ENCODE measurements at regions not wholly inside any gene's neighbourhood (a gene's known extent, or its start where the extent isn't known, plus 50 kb on each side); places are given as distances from the start of the nearest gene placed in this dataset.

DNA sequence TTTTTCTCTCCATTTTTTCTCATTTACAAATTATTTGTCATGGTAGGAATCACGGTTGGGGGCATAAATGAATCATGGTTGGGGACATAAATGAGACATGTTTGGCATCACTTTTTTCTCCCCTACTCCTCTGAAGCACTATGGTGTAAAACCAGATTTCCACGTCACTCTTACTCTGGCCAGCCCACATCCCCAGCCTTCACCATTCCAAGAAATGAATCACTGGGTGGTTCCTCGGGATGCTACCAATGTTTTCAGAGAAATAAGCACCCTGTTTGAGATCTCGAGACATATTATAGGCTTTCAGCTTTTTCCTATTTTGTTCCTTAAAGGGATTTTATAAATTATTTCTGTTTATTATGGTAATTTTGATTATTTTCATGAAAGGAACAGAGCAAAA, 155.0 kb upstream of the SLC8A1 start:
- ATAC-seq (replicated peaks in 1 of 2) (no peak), DNase-seq (no peak)
- H3K36me3 Mint-ChIP-seq (ENCODE audit: insufficient read depth in 2 of 2): no peaks in the 10 kb centered on the region
- no peaks in the 10 kb centered on the region for H3K4me1 Mint-ChIP-seq (ENCODE audit: low read depth)
- H3K9me3 Mint-ChIP-seq: peaks cover 0 to 8% of the 10 kb centered on the region in 2 donors
- H3K4me3 Mint-ChIP-seq: no peak overlapping the region
- no peaks in the 10 kb centered on the region for H3K27me3 Mint-ChIP-seq (ENCODE audit: low read depth)
- no peak overlapping the region for H3K27ac Mint-ChIP-seq

DNA sequence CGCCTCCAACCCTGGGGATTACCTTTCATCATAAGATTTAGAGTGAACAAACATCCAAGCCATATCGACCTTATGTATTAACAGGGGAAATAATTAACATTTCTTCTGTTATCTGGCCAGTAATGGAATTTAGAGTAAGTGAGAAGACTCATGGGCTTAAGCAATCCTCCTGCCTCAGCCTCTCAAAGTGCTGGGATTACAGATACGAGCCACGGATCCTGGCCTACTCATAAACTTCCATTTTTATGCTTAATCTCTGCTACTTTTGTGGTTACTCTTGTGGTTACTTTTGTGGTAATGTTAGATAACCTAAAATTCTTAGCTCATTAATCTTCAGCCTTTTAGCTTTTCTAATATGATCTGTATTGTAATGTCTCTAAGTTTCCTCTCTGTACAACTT, 159.3 kb upstream of the SLC8A1 start:
- Mint-ChIP-seq H3K27ac (no peak overlapping the region), H3K4me3 (no peak overlapping the region), H3K9me3 (peaks cover 0 to 6% of the 10 kb centered on the region in 2 donors), H3K4me1 (ENCODE audit: low read depth) (no peaks in the 10 kb centered on the region), H3K27me3 (ENCODE audit: low read depth) (no peaks in the 10 kb centered on the region), H3K36me3 (ENCODE audit: insufficient read depth in 2 of 2) (peaks cover 0 to 2% of the 10 kb centered on the region in 2 donors)
- DNase-seq: no peak
- no peak for ATAC-seq (replicated peaks in 1 of 2)

DNA sequence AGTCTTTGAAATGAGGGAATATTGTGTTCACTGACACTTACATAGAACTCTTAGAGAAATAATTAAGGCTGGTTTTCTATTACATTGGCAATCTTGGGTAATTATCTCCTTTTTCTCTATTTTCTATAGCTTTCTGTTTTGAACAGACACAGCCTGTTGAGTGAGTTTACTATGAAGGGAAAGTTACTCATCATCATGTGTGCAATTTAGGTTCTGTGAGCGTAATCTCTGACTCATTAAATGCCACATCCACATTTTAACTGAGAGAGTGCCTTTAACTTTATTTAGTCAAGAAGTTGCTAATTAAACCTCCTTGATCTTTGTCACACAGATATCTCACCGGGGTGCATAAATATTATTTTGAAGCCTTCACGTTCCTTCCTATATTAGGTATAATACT, 174.0 kb upstream of the SLC8A1 start:
- Mint-ChIP-seq H3K4me3 (no peak overlapping the region), H3K9me3 (no peaks in the 10 kb centered on the region), H3K4me1 (ENCODE audit: low read depth) (no peaks in the 10 kb centered on the region), H3K36me3 (ENCODE audit: insufficient read depth in 2 of 2) (no peaks in the 10 kb centered on the region), H3K27ac (no peak overlapping the region), H3K27me3 (ENCODE audit: low read depth) (no peaks in the 10 kb centered on the region)
- DNase-seq: no peak
- no peak for ATAC-seq (replicated peaks in 1 of 2)

- DNase-seq (no peak), ATAC-seq (replicated peaks in 1 of 2) (no peak)
- H3K9me3 Mint-ChIP-seq: no peaks in the 10 kb centered on the region
- no peak overlapping the region for H3K4me3 Mint-ChIP-seq
- H3K27me3 Mint-ChIP-seq (ENCODE audit: low read depth): no peaks in the 10 kb centered on the region
- no peak overlapping the region for H3K27ac Mint-ChIP-seq
- no peaks in the 10 kb centered on the region for H3K36me3 Mint-ChIP-seq (ENCODE audit: insufficient read depth in 2 of 2)
- no peaks in the 10 kb centered on the region for H3K4me1 Mint-ChIP-seq (ENCODE audit: low read depth)
Observed at GRCh38 chr2:40628556-40628955, 176.7 kb upstream of the SLC8A1 start.

DNA sequence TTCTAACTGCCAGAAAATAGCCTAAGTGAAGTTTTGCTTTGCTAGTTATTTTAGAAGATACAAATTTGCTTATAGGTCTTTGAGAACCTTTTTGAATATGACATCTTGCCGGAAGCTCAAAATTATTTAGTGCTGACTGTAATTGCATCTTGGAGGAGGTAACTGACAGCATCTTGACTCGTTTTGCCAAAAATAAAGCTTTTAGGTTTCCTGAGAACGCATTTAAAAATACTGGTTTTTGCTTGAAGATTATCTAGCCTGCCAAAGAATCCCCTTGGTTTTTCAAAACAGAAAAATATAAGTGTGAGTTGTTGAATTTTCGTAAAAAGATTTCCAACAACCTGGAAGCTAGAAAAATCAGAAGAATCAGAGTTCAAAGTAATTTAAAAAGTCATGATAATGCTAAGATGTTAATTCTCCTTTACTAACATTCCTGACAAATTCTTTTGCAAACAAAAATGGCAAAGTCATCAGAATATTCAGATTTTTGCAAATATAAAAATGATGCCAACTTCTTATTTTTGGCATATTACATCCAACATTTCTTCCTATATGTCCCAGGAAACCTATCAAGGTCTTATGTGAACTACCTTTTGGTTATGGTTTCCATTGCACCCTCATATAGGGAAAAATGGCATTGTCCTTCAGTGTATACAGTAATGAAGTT, 178.0 kb upstream of the SLC8A1 start:
- Mint-ChIP-seq H3K4me3 (no peak overlapping the region), H3K4me1 (ENCODE audit: low read depth) (no peaks in the 10 kb centered on the region), H3K27me3 (ENCODE audit: low read depth) (no peaks in the 10 kb centered on the region), H3K36me3 (ENCODE audit: insufficient read depth in 2 of 2) (no peaks in the 10 kb centered on the region), H3K9me3 (no peaks in the 10 kb centered on the region), H3K27ac (no peak overlapping the region)
- no peak for ATAC-seq (replicated peaks in 1 of 2)
- no peak for DNase-seq

- Mint-ChIP-seq H3K4me3 (no peak overlapping the region), H3K36me3 (ENCODE audit: insufficient read depth in 2 of 2) (no peaks in the 10 kb centered on the region), H3K27me3 (ENCODE audit: low read depth) (no peaks in the 10 kb centered on the region), H3K27ac (no peak overlapping the region), H3K9me3 (no peaks in the 10 kb centered on the region), H3K4me1 (ENCODE audit: low read depth) (no peaks in the 10 kb centered on the region)
- ATAC-seq (replicated peaks in 1 of 2): no peak
- no peak for DNase-seq
Observed at GRCh38 chr2:40639320-40639719, 187.4 kb upstream of the SLC8A1 start.

GRCh38 chr2:40642237-40642636, 190.3 kb upstream of the SLC8A1 start:
- H3K4me1 Mint-ChIP-seq (ENCODE audit: low read depth): no peaks in the 10 kb centered on the region
- peaks cover 0 to 2% of the 10 kb centered on the region in 2 donors for H3K9me3 Mint-ChIP-seq
- no peaks in the 10 kb centered on the region for H3K27me3 Mint-ChIP-seq (ENCODE audit: low read depth)
- H3K27ac Mint-ChIP-seq: no peak overlapping the region
- ATAC-seq (replicated peaks in 1 of 2): no peak
- H3K4me3 Mint-ChIP-seq: no peak overlapping the region
- H3K36me3 Mint-ChIP-seq (ENCODE audit: insufficient read depth in 2 of 2): no peaks in the 10 kb centered on the region
- no peak for DNase-seq

- H3K9me3 Mint-ChIP-seq: peaks cover 0 to 2% of the 10 kb centered on the region in 2 donors
- H3K36me3 Mint-ChIP-seq (ENCODE audit: insufficient read depth in 2 of 2): no peaks in the 10 kb centered on the region
- no peaks in the 10 kb centered on the region for H3K4me1 Mint-ChIP-seq (ENCODE audit: low read depth)
- ATAC-seq (replicated peaks in 1 of 2) (no peak), DNase-seq (no peak)
- H3K27me3 Mint-ChIP-seq (ENCODE audit: low read depth): no peaks in the 10 kb centered on the region
- H3K27ac Mint-ChIP-seq: no peak overlapping the region
- no peak overlapping the region for H3K4me3 Mint-ChIP-seq
Observed at GRCh38 chr2:40642726-40643125, 190.8 kb upstream of the SLC8A1 start.

DNA sequence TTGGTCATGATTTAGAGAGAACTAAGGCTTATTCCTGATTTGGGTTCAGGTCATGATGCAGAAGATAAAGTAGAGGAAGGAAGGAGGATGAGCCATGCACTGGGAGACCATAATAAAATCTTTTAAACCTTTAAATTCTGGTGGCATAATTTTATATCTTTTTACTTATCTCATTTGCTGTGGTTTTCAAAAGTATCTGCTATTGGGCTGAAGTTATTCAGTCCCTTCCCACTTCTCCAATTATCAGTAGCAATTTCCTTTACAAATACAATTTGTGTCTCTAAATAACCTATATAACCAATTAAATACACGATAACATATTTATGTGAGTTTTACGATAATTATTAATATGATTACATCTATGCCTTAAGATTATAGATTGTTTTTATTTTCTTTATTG, 194.8 kb upstream of the SLC8A1 start:
- H3K4me1 Mint-ChIP-seq (ENCODE audit: low read depth): no peaks in the 10 kb centered on the region
- peaks cover 0 to 4% of the 10 kb centered on the region in 2 donors for H3K9me3 Mint-ChIP-seq
- H3K27me3 Mint-ChIP-seq (ENCODE audit: low read depth): no peaks in the 10 kb centered on the region
- H3K36me3 Mint-ChIP-seq (ENCODE audit: insufficient read depth in 2 of 2): no peaks in the 10 kb centered on the region
- no peak for DNase-seq
- ATAC-seq (replicated peaks in 1 of 2): no peak
- no peak overlapping the region for H3K27ac Mint-ChIP-seq
- no peak overlapping the region for H3K4me3 Mint-ChIP-seq

GRCh38 chr2:40652155-40652554, 200.3 kb upstream of the SLC8A1 start:
- Mint-ChIP-seq H3K4me1 (ENCODE audit: low read depth) (no peaks in the 10 kb centered on the region), H3K4me3 (no peak overlapping the region), H3K9me3 (peaks cover 0 to 4% of the 10 kb centered on the region in 2 donors), H3K27me3 (ENCODE audit: low read depth) (no peaks in the 10 kb centered on the region), H3K36me3 (ENCODE audit: insufficient read depth in 2 of 2) (no peaks in the 10 kb centered on the region), H3K27ac (no peak overlapping the region)
- ATAC-seq (replicated peaks in 1 of 2) (no peak), DNase-seq (no peak)

DNA sequence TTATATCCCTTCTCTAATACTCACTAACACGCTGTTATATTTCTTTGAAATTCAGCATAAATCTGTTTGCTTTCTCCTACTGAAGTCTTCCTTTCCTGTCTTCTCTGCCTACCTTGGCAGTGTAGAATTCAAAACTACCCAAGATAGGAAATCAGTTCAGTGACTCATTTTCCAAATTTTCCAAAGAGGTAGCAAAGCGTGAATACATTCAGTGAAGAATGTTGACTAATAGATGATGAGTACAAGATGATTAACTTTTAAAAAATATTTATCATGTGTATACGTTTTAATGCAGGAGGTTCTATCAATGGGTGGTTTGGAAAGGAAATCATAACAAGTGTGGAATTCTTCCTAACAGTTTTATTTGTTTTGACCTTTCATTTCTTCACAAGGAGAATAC, 201.9 kb upstream of the SLC8A1 start:
- ATAC-seq (replicated peaks in 1 of 2): no peak
- H3K4me3 Mint-ChIP-seq: no peak overlapping the region
- H3K36me3 Mint-ChIP-seq (ENCODE audit: insufficient read depth in 2 of 2): no peaks in the 10 kb centered on the region
- H3K27ac Mint-ChIP-seq: no peak overlapping the region
- H3K9me3 Mint-ChIP-seq: peaks cover 2 to 4% of the 10 kb centered on the region in 2 donors
- no peak for DNase-seq
- no peaks in the 10 kb centered on the region for H3K27me3 Mint-ChIP-seq (ENCODE audit: low read depth)
- no peaks in the 10 kb centered on the region for H3K4me1 Mint-ChIP-seq (ENCODE audit: low read depth)

DNA sequence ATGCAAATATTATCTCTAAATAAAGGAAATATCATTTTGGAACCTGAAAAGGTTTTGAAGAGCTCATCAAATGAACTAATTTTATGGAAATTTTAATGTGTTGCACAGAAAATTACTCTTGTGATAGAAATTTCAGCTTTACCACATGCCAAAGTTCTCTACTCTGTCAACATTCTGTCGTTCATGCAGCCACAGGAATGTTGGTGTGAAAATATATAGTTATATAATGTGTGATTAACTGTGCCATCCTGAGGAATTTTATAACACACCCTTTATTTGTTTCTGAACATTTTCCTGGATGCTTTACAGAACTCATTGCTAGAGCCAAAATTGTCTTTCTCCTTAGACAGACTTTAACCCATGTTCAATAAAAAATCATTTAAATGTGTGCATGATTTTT, 202.5 kb upstream of the SLC8A1 start:
- no peak for DNase-seq
- H3K4me1 Mint-ChIP-seq (ENCODE audit: low read depth): no peaks in the 10 kb centered on the region
- no peak overlapping the region for H3K27ac Mint-ChIP-seq
- no peaks in the 10 kb centered on the region for H3K27me3 Mint-ChIP-seq (ENCODE audit: low read depth)
- peaks cover 2 to 4% of the 10 kb centered on the region in 2 donors for H3K9me3 Mint-ChIP-seq
- no peak for ATAC-seq (replicated peaks in 1 of 2)
- no peaks in the 10 kb centered on the region for H3K36me3 Mint-ChIP-seq (ENCODE audit: insufficient read depth in 2 of 2)
- no peak overlapping the region for H3K4me3 Mint-ChIP-seq

DNA sequence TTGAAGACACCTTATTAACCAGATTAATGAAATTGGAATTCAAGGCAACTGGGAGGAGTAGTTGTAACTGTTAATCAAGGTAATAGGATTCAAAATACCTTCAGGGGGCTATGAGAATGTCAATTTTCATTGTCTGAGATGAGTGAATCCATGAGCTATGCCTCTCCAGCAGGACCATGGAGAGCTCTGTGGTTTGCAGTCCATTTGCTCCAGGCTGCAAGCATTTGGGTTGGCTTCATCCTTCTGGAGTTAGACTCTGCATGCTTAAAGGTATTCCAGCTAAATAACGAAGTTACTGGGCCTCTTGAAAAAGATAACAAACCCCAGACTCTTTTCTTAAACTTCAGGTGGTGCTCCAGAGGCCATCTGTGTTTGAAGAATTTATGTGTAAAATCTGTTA, 207.1 kb upstream of the SLC8A1 start:
- Mint-ChIP-seq H3K27me3 (ENCODE audit: low read depth) (no peaks in the 10 kb centered on the region), H3K27ac (no peak overlapping the region), H3K4me1 (ENCODE audit: low read depth) (no peaks in the 10 kb centered on the region), H3K9me3 (peaks cover 2% of the 10 kb centered on the region in 2 donors), H3K36me3 (ENCODE audit: insufficient read depth in 2 of 2) (no peaks in the 10 kb centered on the region), H3K4me3 (no peak overlapping the region)
- DNase-seq (no peak), ATAC-seq (replicated peaks in 1 of 2) (no peak)

- ATAC-seq (replicated peaks in 1 of 2): no peak
- H3K9me3 Mint-ChIP-seq: no peaks in the 10 kb centered on the region
- no peaks in the 10 kb centered on the region for H3K4me1 Mint-ChIP-seq (ENCODE audit: low read depth)
Observed at GRCh38 chr2:40665493-40666232, 213.8 kb upstream of the SLC8A1 start.

More at GRCh38 chr2:40665493-40666232, 213.8 kb upstream of the SLC8A1 start:
- no peaks in the 10 kb centered on the region for H3K36me3 Mint-ChIP-seq (ENCODE audit: insufficient read depth in 2 of 2)
- DNase-seq: no peak
- H3K4me3 Mint-ChIP-seq: no peak overlapping the region
- H3K27me3 Mint-ChIP-seq (ENCODE audit: low read depth): no peaks in the 10 kb centered on the region
- no peak overlapping the region for H3K27ac Mint-ChIP-seq

All from activated T-cell treated with anti-CD3 and anti-CD28 coated beads, Interleukin-2, amount 50 U/mL, for 72 hours (primary cell).